Ureter (tissue), 1 donor: ENCODE measurements at regions not wholly inside any gene's neighbourhood (a gene's known extent, or its start where the extent isn't known, plus 50 kb on each side); places are given as distances from the start of the nearest gene placed in this dataset.

ENCODE experiments used
- DNase-seq: peaks from one replicate; pipeline ENCODE4 v3.0.0-alpha.2; 2020; ENCODE audit warnings: low spot score
- donor health status: DM: yes; HTN: yes; CAD: no.

GRCh38 chr10:62740885-62741745 is 63.4 kb upstream of the ADO start:
- DNase-seq: no peak

DNA sequence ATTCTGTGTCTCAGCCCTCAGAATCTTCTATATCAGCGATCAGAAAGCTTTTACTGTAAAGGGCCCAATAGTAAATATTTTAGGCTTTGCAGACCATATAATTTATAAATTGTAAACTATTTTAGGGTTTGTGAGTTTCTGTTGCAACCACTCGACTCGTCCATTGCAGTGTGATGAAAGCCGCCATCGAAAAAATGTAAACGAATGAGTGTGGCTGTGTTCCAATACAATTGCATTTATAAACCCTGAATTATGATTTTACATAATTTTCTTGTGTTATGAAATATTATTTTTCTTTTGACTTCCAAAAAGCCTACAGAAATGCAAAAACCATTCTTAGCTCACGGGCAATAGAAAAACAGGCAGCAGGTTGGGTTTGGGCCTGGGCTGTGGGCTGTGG is 62.5 kb upstream of the ADO start:
- no peak for DNase-seq

DNA sequence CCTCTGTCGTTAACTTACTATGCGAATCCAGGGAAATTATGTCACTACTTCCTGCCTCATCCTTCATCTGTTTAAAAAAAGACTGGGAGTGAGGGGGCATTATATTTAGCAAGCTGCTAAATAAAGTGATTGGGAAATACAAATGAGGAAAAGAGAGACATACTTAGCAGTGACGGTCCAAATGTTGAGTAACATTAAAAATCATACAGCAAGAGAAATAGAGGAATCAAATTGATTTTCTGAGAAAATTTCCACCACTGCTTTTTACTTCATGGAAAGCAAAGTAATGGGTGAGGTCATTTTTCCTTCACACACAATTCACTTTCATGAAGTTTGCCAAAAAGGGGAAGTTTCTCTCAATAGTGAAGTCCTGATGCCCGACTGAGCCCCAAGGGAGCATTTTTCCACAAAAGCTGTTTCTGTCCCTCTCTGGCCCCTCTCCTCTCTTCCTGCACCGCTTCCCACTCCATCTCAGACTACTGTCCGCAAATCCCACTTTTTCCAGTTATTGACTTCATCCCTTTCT is 61.9 kb upstream of the ADO start:
- DNase-seq: no peak

DNA sequence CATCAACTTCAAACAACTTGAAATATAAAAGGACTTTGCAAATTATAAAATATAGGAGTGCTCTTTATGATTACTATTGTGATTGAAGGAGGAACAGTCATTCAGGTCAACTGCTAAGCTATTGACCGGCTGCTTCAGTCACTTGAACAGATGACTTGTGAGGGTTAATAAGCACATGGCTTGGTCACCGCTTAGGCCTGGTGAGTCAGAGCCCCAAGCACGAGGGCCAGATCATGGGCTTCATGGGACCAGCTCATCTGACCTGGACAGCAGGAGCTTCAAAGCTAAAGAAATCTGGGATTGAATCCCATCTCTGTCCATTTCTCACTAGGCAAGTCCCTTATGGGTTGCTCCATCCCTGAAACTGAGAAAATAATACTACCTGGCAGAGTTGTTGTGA is 60.4 kb upstream of the ADO start:
- DNase-seq: no peak

- DNase-seq: no peak
These were observed 58.9 kb upstream of the ADO start for GRCh38 chr10:62745581-62745980.

- no peak for DNase-seq
These were observed 57.4 kb upstream of the ADO start for GRCh38 chr10:62746951-62747729.

- DNase-seq: no peak
These were observed 56.1 kb upstream of the ADO start for GRCh38 chr10:62748386-62748785.

- no peak for DNase-seq
These were observed 55.3 kb upstream of the ADO start for GRCh38 chr10:62749093-62749683.
